GM19043 (cell line): ENCODE measurements at regions not wholly inside any gene's neighbourhood (a gene's known extent, or its start where the extent isn't known, plus 50 kb on each side); places are given as distances from the start of the nearest gene placed in this dataset.

Experiments used
- ATAC-seq: cut with Tn5 transposase; IDR thresholded peaks from one replicate; pipeline ENCODE4 v1.9.1; 2021; ENCODE audit warnings: low read depth; ENCODE audit not compliant: unreplicated experiment

- ATAC-seq, result no peak
These were observed 108.6 kb upstream of the TMEM161B start for GRCh38 chr5:88377240-88377639.

- ATAC-seq, result no peak
These were observed 108.1 kb upstream of the TMEM161B start for GRCh38 chr5:88376728-88377127.

DNA sequence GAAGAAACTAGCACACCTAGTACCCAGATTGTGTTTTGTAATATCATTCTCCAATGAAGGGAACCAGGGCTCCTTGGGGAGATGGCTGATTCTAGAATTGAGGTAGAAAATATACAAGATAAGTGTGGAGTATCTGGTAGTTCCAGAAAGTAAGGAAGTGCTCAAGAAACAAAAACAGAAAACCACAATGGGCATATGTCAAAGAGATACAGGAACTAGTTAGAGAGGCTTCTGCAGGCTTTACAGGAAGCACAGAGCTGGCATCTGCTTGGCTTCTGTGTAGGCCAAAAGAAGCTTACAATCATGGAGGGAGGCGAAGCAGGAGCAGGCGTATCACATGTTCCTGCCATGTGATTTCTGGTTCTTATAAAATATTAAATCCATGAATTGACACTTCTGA lies 105.7 kb upstream of the TMEM161B start:
- no peak for ATAC-seq

GRCh38 chr5:88370824-88371223 lies 102.2 kb upstream of the TMEM161B start:
- no peak for ATAC-seq

GRCh38 chr5:88368201-88368600 lies 99.6 kb upstream of the TMEM161B start:
- no peak for ATAC-seq

DNA sequence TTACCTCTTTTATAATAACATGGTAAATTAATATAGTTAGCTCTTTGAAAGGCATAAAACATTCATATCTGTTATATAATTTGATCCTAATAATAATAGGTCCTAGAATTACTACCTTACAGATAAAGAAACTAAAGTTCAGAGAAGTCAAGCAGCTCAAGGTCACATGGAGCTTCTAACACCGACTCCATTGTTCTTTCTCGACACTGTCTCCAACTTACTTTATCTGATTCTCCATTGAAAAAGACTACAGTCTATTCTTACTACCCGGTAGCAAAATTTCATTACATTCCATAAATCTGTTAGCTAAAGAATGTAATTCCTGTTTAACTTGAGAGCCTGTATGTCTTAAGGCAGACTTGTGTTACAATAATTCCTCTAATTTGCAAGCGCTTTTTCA lies 96.3 kb upstream of the TMEM161B start:
- no peak for ATAC-seq

GRCh38 chr5:88355490-88356050 lies 86.9 kb upstream of the TMEM161B start:
- no peak for ATAC-seq

- no peak for ATAC-seq
These were observed 57.2 kb upstream of the TMEM161B start for GRCh38 chr5:88325868-88326267.

GRCh38 chr5:88322785-88323184 lies 54.1 kb upstream of the TMEM161B start:
- ATAC-seq, result no peak
